Neural progenitor cell (in vitro differentiated cells): ENCODE measurements at regions not wholly inside any gene's neighbourhood (a gene's known extent, or its start where the extent isn't known, plus 50 kb on each side); places are given as distances from the start of the nearest gene placed in this dataset.

ENCODE experiments used
- CTCF ChIP-seq: fragments of 200-600 bp; sonication (generic); IDR thresholded peaks from 2 replicates; pipeline ENCODE4 v1.5.1; 2017; ENCODE audit warnings: antibody characterized with exemption, mild to moderate bottlenecking
- EZH2 ChIP-seq: fragments of 200-600 bp; sonication (generic); IDR thresholded peaks from 2 replicates; pipeline ENCODE4 v1.6.1; 2017; ENCODE audit warnings: antibody characterized with exemption, mild to moderate bottlenecking, moderate library complexity
- EZH2phosphoT487 ChIP-seq: fragments of 200-600 bp; sonication (generic); IDR thresholded peaks from 2 replicates; pipeline ENCODE4 v1.6.1; 2017; ENCODE audit warnings: antibody characterized with exemption

GRCh38 chr11:28690746-28691145, 582.6 kb downstream of the METTL15 start:
- no peak for TF ChIP-seq EZH2phosphoT487
- TF ChIP-seq CTCF = no peak
- no peak for TF ChIP-seq EZH2
